Left ventricle myocardium superior (tissue), 1 donor: ENCODE measurements at regions not wholly inside any gene's neighbourhood (a gene's known extent, or its start where the extent isn't known, plus 50 kb on each side); places are given as distances from the start of the nearest gene placed in this dataset.
"Not testable (repeated sequence)": the region's sequence is repeated elsewhere in the genome, so short reads cannot be mapped to it uniquely, and the experiment has no call there.

Source experiments
- ATAC-seq: fragments of 200-7000 bp; cut with Tn5 transposase; one replicate; pipeline ENCODE4 v1.9.1; 2020; ENCODE audit warnings: mild to moderate bottlenecking, moderate library complexity
- DNase-seq: peaks from one replicate; pipeline ENCODE4 v3.0.0-alpha.2; 2020
- intact Hi-C: fragments of 100-400 bp; cut with micrococcal nuclease; formaldehyde crosslinking; loops from one replicate; pipeline ENCODE4 v1.11.0; 2022
- donor health status: DM: no; HTN: yes; CAD: no; lungs with severe emphysema.

DNA sequence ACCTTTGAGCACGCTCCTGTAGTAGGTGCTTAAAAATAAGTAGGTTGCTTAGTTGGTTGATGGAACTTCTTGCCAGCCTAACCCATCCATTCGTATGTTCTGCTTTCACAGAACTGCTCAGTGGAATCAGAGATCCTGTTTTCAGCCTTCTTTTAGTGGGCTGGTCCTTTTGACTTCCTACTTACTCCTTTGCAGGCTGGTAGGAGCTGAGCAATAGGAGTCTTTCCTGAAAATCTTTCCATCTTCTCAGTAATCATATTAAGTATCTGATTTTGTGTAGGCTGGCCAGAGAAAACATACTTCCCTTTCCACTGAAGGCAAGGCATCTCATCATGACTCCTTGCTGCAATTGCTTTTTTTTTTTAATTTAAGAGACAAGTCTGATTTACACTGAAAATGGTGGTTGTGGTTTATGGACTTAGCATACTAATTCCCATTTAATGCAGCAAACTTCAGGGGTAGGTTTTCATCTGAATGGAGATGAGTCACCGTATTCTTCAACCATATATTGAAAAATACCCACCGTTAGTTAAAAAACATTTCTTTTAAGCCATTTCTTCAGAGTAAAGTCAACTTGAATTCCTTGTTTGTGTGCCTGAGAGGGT, 208.0 kb downstream of the ZNF365 start:
- no peak for DNase-seq
- intact Hi-C loops: no loop called here
- no peak for ATAC-seq

DNA sequence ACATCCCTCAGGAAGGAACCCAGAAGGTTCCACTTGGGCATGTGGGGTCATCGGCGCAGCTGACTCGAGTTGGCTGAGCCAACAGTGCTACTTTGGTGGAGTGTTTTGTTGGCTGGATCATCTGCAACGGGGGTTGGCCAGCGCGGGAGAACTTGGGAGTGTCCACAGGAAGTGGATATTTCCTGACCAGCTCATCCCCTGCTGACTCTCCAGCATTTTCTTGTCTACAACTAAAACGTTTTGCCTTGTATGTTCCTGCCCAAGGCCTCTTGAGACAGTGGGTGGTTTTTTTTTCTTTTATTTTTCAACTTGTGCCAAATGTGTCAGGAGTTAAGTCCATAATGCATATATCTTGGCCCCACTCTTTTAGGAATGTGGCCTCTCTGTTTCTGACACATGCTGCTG, 208.6 kb downstream of the ZNF365 start:
- peak; percentile 89 for ATAC-seq
- DNase-seq: peak; percentile 84
- intact Hi-C loops: no loop called here

DNA sequence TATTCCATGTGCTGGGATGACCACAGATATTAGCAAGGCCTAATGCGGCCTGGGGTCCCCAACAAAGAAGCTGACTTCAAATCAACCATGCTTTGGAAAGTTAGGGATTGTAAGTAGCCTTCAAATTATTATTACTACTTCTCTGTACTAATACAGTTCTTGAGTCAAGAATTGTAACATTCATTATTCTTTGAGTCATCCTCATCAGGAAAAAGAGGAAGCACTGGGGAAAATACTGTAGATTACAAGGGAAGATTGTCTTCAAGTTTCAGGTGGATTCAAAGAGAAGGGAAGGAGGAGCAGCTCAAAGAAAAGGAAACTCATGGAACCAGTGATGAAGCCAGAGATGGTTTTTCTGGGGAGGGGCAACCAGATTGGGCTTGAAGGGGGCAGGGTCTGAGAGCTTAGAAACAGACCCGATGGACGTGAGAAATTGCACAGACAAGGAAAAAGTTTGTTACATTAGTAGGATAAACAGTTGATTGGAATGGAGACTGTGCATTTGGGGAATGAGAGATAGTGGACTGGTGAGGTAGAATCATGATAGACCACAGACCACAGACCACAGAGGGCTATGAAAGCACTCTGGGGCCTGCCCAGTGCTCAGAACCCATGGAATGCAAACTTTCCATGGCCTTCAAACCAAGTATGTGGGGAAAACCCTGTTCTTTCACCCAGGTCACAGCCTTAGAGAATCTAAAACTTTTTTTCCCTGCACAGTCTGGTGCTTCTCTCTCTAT, 209.9 kb downstream of the ZNF365 start:
- ATAC-seq (no peak), DNase-seq (no peak)
- intact Hi-C loops: no loop called here

DNA sequence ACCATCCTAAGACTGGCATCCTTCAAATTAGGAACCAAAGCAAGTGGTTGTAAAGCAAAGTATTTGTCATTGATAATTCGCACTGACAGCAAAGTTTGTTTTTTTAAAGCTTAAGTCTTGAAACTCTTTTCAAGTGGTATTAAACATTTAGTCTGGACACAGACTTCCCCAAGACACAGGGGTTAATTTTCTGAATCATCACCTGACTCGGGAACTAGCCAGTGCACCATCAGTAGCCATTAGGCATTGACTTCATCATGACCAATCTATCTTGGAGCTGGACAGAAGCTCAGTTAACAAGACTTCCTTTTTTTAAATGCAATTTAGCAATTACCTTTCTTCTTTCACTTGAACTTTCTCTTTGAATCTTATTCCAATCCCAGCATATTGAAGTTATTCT, 210.6 kb downstream of the ZNF365 start:
- intact Hi-C loops: no loop called here
- DNase-seq: no peak
- ATAC-seq: no peak

DNA sequence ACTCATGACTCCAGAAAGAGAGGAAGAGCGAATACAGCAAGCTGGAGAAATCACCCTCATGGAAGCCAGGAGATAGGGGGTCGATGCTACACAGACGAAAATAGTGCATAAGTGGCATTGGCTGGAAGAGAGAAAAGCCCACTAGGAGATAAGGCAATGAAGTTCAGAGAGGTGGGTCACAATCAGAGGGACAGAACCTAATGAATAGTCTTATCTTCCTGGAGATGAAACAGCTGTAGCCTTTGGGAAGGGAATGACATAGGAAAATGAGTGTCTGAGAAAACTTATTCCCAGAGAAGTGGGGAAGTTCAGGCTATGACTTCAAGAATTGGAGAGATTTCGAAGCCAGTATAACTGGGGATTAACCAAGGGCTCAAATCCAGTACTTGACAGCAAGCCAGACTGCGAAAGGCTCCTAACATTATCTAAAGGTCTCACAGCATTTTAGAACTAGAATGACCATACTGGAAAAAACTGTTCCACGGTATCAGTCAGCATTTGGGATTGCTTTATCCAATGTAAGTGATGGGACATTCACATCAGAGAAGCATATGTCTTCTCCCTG, 211.1 kb downstream of the ZNF365 start:
- peak; percentile 70 for ATAC-seq

DNA sequence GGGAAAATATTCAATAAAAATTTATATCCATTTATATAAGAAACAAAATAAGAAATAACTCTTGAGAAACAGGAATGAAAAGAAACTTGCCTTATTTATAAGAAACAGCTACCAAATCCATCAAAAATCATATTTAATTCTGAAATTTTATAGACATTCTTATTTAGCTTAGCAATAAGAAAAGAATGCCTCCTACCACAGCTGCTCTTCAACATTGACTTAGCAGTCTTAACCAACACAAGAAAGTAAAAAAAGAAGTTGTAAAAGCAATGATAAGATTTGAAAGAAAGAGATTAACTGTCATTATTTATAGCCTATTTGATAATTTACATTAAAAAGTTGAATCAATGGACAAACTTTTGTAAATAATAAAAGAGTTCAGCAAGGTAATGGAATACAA, 212.8 kb downstream of the ZNF365 start:
- ATAC-seq: no peak
- intact Hi-C loops: no loop called here

More for the DNA sequence above, 211.1 kb downstream of the ZNF365 start:
- intact Hi-C loops: no loop called here
- DNase-seq: no peak

DNA sequence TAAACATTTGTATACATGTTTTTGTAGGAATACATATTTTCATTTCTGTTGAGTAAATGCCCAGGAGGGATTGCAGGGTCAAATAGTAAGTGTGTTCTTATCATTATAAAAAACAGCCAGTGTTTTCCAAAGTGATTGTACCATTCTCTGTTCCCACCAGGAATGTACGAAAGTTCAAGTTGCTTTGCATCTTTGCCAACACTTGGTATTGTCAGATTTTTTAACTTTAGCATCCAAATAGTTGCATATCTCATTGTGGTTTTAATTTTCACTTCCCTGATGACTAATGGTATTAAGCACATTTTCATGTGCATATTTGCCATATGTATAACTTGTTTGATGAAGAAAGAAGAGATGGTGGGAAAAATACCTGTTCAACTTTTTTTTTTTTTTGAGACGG, 213.9 kb downstream of the ZNF365 start:
- intact Hi-C loops: no loop called here
- ATAC-seq (no peak), DNase-seq (no peak)

More for the DNA sequence above, 212.8 kb downstream of the ZNF365 start:
- no peak for DNase-seq

DNA sequence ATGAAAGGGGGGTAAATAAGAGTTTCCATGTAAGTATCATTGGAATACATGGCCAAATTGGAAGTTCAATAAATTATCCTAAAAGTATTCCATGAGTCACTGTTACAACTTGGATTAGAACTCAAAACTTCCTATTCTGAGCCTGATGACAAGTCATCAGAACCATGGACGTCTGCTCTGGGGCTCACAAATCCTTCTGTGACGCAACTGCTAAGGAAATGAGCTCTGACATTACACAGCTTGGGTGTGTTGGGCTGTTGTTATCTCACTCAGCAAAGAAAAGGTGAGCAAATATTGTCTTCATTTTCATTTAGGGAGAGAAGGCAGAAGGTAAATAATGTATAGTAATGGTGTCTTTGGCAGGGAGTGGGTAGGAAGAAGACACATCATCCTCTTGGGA, 214.8 kb upstream of the ADO start:
- DNase-seq (no peak), ATAC-seq (no peak)
- intact Hi-C loops: loop anchor here (5.0 kb wide), 1 partner anchor 493 kb away; no protein-coding TSS in a partner anchor

DNA sequence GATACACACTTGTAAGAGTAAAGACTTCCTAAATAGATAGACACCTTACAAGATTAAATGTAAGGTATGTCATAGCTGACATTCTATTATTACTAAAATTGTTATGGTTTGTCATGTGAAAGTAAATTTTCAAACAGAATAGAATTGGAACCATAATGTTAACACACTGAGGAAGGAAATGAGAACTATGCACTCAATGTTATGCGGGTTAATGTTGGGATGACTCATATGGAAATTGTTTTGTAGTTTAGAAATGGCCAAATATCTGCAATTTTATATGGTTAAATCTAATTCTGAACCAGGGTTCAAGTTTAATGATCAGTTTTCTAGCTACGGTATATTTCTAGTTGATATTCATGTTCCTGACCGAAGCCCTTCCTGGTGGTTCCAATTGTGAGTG, 214.2 kb upstream of the ADO start:
- ATAC-seq (no peak), DNase-seq (no peak)
- intact Hi-C loops: loop anchor here (5.0 kb wide), 1 partner anchor 492 kb away; no protein-coding TSS in a partner anchor

DNA sequence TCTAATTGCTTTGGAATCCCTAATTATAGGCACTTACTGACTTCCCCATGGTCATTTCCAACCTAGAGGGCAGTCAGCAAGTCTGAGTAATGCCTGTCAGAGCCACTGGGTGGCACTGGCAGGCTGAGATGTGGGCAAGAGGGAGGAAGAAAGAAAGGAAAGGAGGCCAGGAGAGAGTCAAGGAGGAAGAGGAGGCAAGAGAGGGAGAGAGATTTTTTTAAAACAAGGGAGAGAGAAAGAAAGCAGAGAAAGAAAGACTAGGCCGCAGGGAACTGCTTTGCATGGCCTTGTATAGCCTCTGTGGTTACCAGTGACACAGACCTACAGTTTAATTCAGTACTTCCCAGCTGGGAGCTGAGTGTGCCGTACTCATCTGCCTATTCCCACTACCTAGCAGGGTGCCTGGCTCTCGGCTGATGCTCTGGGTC, 210.4 kb upstream of the ADO start:
- peak; percentile 76 for DNase-seq
- intact Hi-C loops: loop anchor here (5.0 kb wide), 1 partner anchor 488 kb away; no protein-coding TSS in a partner anchor

DNA sequence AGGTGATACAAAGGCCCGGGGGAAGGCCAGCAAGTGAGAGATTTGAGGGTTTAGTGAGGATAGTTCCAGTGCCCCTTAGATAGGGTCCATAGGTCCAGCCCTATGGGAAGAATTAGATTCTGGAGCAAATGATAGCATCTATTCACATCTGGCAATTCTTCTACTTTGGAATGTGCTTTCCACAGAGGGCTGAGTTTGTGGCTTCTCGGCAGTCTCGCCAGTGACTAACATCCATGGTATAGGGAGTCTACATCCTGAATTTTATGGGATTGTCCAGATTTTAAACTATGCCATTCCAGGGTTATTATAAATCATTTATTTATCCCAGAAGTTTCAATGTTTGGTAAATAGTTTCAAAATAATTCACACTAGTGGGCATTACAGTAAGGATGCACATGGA, 207.3 kb upstream of the ADO start:
- DNase-seq (no peak), ATAC-seq (no peak)
- intact Hi-C loops: loop anchor here (5.0 kb wide), 1 partner anchor 550 kb away; no protein-coding TSS in a partner anchor

More for the DNA sequence above, 210.4 kb upstream of the ADO start:
- ATAC-seq: peak; percentile 88

DNA sequence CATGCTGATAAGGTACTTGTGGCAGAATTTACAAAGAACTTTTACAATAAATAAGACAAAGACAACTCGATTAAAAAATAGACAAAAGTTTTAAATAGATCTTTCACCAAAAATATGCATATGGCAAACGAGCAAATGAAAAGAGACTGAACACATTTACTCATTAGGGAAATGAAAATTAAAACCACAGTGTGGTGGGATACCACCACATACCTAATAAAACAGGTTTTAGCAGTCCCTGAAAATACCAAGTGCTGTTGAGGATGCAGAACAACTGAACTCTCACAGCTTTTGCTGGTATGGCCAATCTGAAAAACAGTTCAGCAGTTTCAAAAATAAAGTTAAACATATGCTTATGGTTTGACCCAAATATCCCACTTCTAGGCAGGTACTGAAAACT, 205.4 kb upstream of the ADO start:
- ATAC-seq (no peak), DNase-seq (no peak)
- intact Hi-C loops: loop anchor here (5.0 kb wide), 1 partner anchor 548 kb away; no protein-coding TSS in a partner anchor

DNA sequence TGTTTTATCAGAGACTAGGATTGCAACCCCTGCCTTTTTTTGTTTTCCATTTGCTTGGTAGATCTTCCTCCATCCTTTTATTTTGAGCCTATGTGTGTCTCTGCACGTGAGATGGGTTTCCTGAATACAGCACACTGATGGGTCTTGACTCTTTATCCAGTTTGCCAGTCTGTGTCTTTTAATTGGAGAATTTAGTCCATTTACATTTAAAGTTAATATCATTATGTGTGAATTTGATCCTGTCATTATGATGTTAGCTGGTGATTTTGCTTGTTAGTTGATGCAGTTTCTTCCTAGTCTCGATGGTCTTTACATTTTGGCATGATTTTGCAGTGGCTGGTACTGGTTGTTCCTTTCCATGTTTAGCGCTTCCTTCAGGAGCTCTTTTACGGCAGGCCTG, 198.0 kb upstream of the ADO start:
- DNase-seq, intact Hi-C loops, ATAC-seq: not testable (repeated sequence)

DNA sequence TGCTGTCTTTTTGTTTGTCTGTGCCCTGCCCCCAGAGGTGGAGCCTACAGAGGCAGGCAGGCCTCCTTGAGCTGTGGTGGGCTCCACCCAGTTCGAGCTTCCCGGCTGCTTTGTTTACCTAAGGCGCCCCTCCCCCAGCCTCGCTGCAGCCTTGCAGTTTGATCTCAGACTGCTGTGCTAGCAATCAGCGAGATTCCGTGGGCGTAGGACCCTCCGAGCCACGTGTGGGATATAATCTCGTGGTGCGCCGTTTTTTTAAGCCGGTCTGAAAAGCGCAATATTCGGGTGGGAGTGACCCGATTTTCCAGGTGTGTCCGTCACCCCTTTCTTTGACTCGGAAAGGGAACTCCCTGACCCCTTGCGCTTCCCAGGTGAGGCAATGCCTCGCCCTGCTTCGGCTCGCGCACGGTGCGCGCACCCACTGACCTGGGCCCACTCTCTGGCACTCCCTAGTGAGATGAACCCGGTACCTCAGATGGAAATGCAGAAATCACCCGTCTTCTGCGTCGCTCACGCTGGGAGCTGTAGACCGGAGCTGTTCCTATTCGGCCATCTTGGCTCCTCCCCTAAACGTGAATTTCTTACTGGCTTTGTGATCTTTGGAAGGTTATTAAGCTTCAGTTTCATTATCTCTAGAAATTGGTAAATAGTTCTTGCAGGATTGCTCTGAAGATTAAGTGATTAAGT, 196.2 kb upstream of the ADO start:
- intact Hi-C loops, DNase-seq, ATAC-seq: not testable (repeated sequence)

DNA sequence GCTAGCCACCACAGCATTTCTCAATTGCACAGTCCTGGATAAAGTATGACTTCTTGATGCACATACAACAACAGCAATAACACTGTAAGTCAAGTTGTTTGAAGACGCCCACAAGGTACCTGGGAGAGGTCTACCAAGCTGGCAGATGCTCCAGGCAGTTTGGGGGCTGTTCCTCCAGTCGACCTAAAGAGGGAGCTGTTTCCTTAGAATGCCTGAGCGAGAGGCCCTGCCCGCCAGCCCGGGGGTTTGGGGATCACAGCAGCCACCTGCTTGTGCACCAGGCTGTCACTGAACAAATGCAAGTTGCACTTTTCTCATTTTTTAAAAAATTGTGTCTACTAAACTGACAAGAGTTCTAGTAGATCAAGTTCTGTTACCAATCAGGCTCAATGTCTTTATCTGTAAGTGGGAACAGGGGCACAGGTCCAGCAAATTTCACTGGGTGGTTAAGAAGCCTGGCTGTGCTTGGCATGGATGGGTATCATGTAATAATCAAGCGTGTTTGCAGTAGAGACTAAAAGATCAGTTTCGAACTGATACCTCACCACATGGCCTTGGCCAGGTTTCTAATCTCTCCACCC, 193.8 kb upstream of the ADO start:
- intact Hi-C loops: loop anchor here (10.0 kb wide), 1 partner anchor 214 kb away; no protein-coding TSS in a partner anchor
- ATAC-seq (peak; percentile 75), DNase-seq (peak; percentile 55)

DNA sequence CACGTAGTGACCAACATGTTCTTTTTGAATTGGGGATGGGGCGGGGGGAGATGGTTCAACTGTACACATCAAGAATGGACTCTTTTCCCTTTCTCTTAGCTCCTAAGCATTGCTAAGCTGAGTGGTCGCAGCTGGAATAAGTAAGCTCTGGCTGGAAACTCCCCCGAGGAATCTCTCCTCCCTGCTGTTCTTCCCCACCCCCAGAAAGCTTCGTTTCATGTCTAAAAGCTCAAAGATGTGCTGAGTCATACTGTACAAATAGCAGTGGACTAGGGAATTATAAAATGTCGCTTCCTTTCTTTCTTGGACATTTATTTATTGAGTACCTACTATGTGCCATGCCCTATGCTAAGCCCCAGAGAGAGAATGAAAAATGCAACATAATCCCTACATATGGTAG, 191.1 kb upstream of the ADO start:
- intact Hi-C loops: loop anchor here (10.0 kb wide), 1 partner anchor 211 kb away; no protein-coding TSS in a partner anchor
- ATAC-seq: no peak
- DNase-seq: no peak

DNA sequence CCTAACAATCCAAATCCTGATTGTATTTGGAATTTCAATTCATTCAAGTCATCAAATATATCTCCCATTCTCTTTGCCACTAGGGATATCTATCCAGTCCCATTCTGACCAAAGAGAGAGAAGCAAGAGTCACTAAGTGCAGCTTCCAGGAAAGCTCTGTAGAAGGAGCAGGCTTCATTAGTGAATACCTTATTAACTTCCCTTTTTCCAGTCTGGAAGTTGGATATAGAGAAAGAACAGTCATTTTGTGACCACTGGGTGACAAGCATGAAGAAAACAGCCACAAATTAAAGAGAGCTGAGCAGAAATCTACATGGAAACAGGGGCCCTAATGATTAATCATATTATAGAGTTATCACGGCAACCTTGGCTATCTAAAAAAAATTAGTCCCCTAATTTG, 190.7 kb upstream of the ADO start:
- ATAC-seq (no peak), DNase-seq (no peak)
- intact Hi-C loops: loop anchor here (10.0 kb wide), 1 partner anchor 211 kb away; no protein-coding TSS in a partner anchor

DNA sequence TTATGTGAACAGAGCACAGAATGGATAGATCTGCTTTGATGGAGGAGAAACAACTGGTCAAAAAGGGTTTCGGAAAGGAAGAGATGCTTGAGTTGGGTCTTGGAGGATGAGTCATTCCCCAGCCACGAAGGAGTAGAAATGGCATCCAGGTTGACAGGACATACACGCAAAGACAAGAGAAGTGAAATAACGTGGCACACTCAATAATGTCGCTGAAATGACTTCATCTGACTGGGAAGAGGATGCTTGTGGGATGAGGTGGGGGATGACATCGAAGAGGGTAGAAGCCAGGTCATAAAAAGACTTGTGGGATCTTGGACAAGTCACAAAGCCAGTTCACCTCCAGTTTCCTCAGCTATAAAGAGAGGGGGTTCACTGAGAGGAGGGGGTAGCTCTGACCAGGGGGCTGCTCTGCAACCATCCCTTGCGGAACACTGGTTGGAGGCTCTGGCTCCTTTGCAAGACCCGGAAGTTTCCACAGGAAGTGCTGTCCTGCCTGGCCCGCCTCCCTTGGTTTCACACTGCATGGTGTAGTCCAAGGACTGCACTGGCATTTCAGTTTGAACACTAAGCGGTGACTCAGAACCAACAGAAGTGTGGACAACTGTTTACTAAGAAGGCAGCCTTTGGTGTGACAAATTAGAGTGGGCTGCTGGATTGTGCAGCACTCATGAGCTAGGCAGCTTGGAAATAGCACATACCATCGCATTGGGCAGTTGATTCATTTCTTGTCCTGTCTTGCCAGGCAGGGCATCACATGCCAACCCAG, 189.9 kb upstream of the ADO start:
- intact Hi-C loops: loop anchor here (10.0 kb wide), 1 partner anchor 210 kb away; no protein-coding TSS in a partner anchor
- ATAC-seq (no peak), DNase-seq (no peak)
